LNCaP clone FGC (cell line): ENCODE measurements at regions not wholly inside any gene's neighbourhood (a gene's known extent, or its start where the extent isn't known, plus 50 kb on each side); places are given as distances from the start of the nearest gene placed in this dataset.

Experiments used
- DNase-seq: peaks from one replicate; pipeline ENCODE4 v3.0.0-alpha.2; 2011; ENCODE audit warnings: low read depth
- H3K4me3 ChIP-seq: 2 replicates; pipeline ENCODE4 v1.5.1; 2011; ENCODE audit warnings: mild to moderate bottlenecking, low read depth, low read length, control low read depth
- TF ChIP-seq, protein P1 (sequence below): IDR thresholded peaks from 2 replicates; pipeline ENCODE4 v1.5.1; 2012; ENCODE audit warnings: mild to moderate bottlenecking; ENCODE audit not compliant: control insufficient read depth, insufficient read depth; ENCODE audit errors: extremely low read depth

DNA sequence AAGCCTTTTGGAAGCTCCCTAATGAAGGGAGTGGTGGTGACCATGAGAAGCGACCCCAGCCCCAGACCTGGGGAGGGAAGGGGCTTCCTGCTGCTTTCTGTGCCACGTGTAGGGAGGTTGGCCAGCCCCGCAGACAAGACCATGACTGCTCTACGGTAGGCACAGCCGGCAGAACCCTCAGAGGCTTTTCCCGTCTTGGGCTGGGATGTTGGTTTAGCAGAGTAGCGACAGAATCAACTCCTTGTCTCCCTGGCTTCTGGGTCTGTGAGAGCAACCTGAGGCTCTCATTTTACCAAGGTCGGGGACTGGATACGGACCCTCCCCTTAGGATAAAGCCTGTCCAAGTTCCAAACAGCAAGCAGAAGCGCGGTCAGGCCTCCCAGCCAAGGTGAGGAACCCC, 123.3 kb downstream of the AXIN2 start:
- no peak for DNase-seq
- TF ChIP-seq, protein P1, sequence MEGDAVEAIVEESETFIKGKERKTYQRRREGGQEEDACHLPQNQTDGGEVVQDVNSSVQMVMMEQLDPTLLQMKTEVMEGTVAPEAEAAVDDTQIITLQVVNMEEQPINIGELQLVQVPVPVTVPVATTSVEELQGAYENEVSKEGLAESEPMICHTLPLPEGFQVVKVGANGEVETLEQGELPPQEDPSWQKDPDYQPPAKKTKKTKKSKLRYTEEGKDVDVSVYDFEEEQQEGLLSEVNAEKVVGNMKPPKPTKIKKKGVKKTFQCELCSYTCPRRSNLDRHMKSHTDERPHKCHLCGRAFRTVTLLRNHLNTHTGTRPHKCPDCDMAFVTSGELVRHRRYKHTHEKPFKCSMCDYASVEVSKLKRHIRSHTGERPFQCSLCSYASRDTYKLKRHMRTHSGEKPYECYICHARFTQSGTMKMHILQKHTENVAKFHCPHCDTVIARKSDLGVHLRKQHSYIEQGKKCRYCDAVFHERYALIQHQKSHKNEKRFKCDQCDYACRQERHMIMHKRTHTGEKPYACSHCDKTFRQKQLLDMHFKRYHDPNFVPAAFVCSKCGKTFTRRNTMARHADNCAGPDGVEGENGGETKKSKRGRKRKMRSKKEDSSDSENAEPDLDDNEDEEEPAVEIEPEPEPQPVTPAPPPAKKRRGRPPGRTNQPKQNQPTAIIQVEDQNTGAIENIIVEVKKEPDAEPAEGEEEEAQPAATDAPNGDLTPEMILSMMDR = no peak
- no peak overlapping the region for H3K4me3 ChIP-seq

DNA sequence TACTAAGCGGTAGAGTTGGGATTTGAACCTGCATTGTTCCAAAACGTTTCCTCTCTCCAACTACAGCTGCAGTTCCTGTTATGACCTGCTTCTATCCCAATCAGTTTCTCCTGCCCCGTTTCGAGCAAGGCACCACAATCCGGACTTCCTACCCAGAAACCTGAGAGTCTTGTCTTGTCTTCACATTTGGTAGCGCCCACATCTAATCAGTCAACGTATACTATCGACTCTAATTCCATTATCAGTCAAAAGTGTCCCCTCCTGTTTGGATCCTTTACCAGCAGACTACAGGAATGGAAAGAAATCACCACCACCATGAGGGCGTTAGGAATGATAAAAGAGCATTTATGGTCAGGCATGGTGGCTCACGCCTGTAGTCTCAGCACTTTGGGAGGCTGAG, 124.6 kb downstream of the AXIN2 start:
- DNase-seq = no peak
- no peak overlapping the region for H3K4me3 ChIP-seq
- TF ChIP-seq, protein P1 = no peak

DNA sequence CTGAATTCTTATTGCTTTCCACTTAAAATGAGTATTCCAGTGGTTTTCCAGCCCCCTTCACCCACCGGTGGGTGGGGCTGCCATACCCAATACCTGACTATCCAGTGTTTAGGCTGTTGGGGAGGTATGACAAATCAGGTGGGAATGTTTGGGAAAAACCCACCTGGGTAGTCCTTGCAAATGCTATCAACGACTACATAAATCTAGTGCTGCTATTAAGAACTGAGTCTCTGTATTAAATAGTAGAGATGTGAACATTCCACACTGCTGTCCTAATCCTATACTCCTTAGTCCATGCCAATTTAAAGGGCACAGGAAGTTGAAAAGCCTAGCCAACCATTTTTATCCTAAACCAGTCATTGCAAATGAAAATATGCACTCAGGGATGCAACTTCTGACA, 126.6 kb downstream of the AXIN2 start:
- TF ChIP-seq, protein P1 = no peak
- DNase-seq = no peak
- H3K4me3 ChIP-seq = no peak overlapping the region

DNA sequence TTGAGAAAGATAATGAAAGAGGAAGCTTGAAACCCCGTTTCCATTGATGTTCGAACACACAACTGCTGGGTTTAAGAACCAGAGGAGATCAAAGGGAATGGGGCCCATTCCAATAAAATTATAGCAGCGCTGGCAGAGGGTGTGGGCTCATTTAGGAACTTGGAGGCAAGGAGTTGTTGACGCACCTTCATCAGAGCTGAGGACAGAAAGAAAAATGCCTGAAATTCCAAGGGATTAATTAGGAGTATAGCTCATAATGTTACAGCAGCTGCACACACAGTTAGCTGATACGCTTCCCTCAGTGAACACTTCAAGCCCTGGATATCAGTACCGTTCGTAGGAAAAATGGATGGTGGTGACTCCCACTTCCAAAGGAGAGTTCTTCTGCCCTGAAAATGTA, 127.2 kb downstream of the AXIN2 start:
- TF ChIP-seq, protein P1 = no peak
- no peak overlapping the region for H3K4me3 ChIP-seq
- DNase-seq = no peak

DNA sequence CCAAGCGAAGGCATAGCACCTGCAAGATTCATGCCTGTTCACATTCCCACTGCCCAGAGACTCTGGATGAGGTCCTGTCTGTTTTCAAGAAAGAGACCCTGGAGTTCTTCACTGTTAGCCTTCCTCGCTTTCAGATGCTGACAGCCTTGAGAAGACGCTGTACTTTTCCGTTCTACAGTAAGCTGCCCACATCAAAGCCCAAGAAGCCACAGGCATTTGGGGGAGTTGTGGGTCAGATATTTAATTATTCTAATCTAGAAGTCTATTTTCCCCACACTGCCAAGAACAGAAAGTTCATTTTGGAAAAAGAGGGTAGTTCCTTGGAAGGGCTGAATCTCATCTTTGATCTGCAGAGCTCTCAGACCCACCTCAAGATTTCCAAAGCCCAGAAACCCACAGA, 127.9 kb downstream of the AXIN2 start:
- TF ChIP-seq, protein P1 = no peak
- H3K4me3 ChIP-seq = no peak overlapping the region
- no peak for DNase-seq

DNA sequence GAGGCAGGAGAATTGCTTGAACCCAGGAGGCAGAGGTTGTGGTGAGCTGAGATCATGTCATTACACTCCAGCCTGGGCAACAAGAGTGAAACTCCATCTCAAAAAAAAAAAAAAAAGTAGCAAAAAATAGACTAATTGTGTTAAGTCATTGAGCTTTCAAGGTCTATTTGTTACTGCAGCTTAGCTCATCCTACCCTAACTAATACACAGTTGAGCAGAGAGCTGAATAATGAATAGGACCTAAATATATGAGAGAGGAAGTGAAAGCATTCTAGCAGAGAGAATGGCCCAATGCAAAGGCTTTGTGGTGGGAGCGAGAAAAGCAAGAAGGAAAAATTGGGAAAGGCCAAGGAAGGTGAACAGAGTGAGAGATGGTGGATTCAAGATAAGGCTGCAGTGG, 128.3 kb downstream of the AXIN2 start:
- TF ChIP-seq, protein P1 = no peak
- DNase-seq = no peak
- no peak overlapping the region for H3K4me3 ChIP-seq

DNA sequence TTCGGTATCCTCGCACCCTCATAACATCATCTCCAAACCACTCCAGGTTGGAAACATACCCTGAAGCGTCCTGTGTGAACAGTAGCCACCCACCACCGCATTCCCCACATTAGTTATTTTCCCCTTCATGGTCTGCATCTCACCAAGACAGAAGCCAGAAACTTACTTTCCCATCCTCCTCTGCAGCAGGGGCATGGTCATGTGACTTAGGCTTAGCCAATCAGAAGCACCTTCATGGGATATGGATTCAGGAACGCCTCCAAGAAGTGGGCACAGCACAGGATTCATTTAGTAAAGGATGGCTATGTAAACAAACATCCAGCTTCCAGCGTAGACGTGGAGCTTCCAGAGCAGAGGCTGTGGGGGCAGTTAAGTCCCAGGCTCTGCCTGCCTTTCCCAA, 130.3 kb downstream of the AXIN2 start:
- DNase-seq = no peak
- TF ChIP-seq, protein P1 = no peak
- H3K4me3 ChIP-seq = no peak overlapping the region
